ENCODE measurements at regions not wholly inside any gene's neighbourhood (a gene's known extent, or its start where the extent isn't known, plus 50 kb on each side); places are given as distances from the start of the nearest gene placed in this dataset.
"Not testable (repeated sequence)": the region's sequence is repeated elsewhere in the genome, so short reads cannot be mapped to it uniquely, and the experiment has no call there.

- H3K36me3 Mint-ChIP-seq (ENCODE audit: insufficient read depth), result no peaks in the 10 kb centered on the region
- H3K4me1 Mint-ChIP-seq (ENCODE audit: low read depth), result peaks cover 1% of the 10 kb centered on the region
- DNase-seq (ENCODE audit: low spot score, unreplicated experiment), result no peak
- H3K27ac Mint-ChIP-seq, result no peak overlapping the region
- TF ChIP-seq CTCF (IDR thresholded peaks at IDR 0.05; ENCODE audit: unreplicated experiment), result no peak
- H3K27me3 Mint-ChIP-seq, result no peaks in the 10 kb centered on the region
- H3K4me3 Mint-ChIP-seq (ENCODE audit: low read depth), result no peak overlapping the region
- H3K9me3 Mint-ChIP-seq (ENCODE audit: low read depth), result no peaks in the 10 kb centered on the region
Measured at GRCh38 chr9:81002242-81002641, 687.1 kb downstream of the TLE1 start.

- TF ChIP-seq CTCF (IDR thresholded peaks at IDR 0.05; ENCODE audit: unreplicated experiment), result no peak
- Mint-ChIP-seq H3K9me3 (ENCODE audit: low read depth) (no peaks in the 10 kb centered on the region), H3K4me3 (ENCODE audit: low read depth) (no peak overlapping the region), H3K4me1 (ENCODE audit: low read depth) (no peaks in the 10 kb centered on the region), H3K36me3 (ENCODE audit: insufficient read depth) (no peaks in the 10 kb centered on the region), H3K27me3 (no peaks in the 10 kb centered on the region), H3K27ac (no peak overlapping the region)
- DNase-seq (ENCODE audit: low spot score, unreplicated experiment), result no peak
Measured at GRCh38 chr9:80995759-80996158, 693.6 kb downstream of the TLE1 start.

- no peak overlapping the region for H3K27ac Mint-ChIP-seq
Measured at GRCh38 chr9:80994892-80995291, 694.5 kb downstream of the TLE1 start.

GRCh38 chr9:80985595-80985994, 703.8 kb downstream of the TLE1 start:
- H3K27ac Mint-ChIP-seq; H3K4me3 Mint-ChIP-seq (ENCODE audit: low read depth); H3K4me1 Mint-ChIP-seq (ENCODE audit: low read depth); H3K27me3 Mint-ChIP-seq; H3K9me3 Mint-ChIP-seq (ENCODE audit: low read depth); H3K36me3 Mint-ChIP-seq (ENCODE audit: insufficient read depth); DNase-seq (ENCODE audit: low spot score, unreplicated experiment): not testable (repeated sequence)

More at GRCh38 chr9:80994892-80995291, 694.5 kb downstream of the TLE1 start:
- no peaks in the 10 kb centered on the region for H3K36me3 Mint-ChIP-seq (ENCODE audit: insufficient read depth)
- H3K27me3 Mint-ChIP-seq, result no peaks in the 10 kb centered on the region
- no peaks in the 10 kb centered on the region for H3K4me1 Mint-ChIP-seq (ENCODE audit: low read depth)
- no peak for DNase-seq (ENCODE audit: low spot score, unreplicated experiment)
- TF ChIP-seq CTCF (IDR thresholded peaks at IDR 0.05; ENCODE audit: unreplicated experiment), result no peak
- no peaks in the 10 kb centered on the region for H3K9me3 Mint-ChIP-seq (ENCODE audit: low read depth)
- H3K4me3 Mint-ChIP-seq (ENCODE audit: low read depth), result no peak overlapping the region

- Mint-ChIP-seq H3K36me3 (ENCODE audit: insufficient read depth) (no peaks in the 10 kb centered on the region), H3K4me3 (ENCODE audit: low read depth) (no peak overlapping the region), H3K4me1 (ENCODE audit: low read depth) (no peaks in the 10 kb centered on the region), H3K9me3 (ENCODE audit: low read depth) (peaks cover 16% of the 10 kb centered on the region), H3K27me3 (no peaks in the 10 kb centered on the region), H3K27ac (no peak overlapping the region)
- DNase-seq (ENCODE audit: low spot score, unreplicated experiment), result no peak
- TF ChIP-seq CTCF (IDR thresholded peaks at IDR 0.05; ENCODE audit: unreplicated experiment), result no peak
Measured at GRCh38 chr9:80976403-80976802, 712.9 kb downstream of the TLE1 start.

- not testable (repeated sequence) for H3K4me1 Mint-ChIP-seq (ENCODE audit: low read depth); DNase-seq (ENCODE audit: low spot score, unreplicated experiment); H3K4me3 Mint-ChIP-seq (ENCODE audit: low read depth); H3K27me3 Mint-ChIP-seq; H3K27ac Mint-ChIP-seq; H3K36me3 Mint-ChIP-seq (ENCODE audit: insufficient read depth)
- peaks cover 20% of the 10 kb centered on the region for H3K9me3 Mint-ChIP-seq (ENCODE audit: low read depth)
Measured at GRCh38 chr9:80970377-80970776, 719.0 kb downstream of the TLE1 start.

Data from progenitor cell of endocrine pancreas (in vitro differentiated cells).